ENCODE measurements at regions not wholly inside any gene's neighbourhood (a gene's known extent, or its start where the extent isn't known, plus 50 kb on each side); places are given as distances from the start of the nearest gene placed in this dataset.
"Not testable (repeated sequence)": the region's sequence is repeated elsewhere in the genome, so short reads cannot be mapped to it uniquely, and the experiment has no call there.

DNA sequence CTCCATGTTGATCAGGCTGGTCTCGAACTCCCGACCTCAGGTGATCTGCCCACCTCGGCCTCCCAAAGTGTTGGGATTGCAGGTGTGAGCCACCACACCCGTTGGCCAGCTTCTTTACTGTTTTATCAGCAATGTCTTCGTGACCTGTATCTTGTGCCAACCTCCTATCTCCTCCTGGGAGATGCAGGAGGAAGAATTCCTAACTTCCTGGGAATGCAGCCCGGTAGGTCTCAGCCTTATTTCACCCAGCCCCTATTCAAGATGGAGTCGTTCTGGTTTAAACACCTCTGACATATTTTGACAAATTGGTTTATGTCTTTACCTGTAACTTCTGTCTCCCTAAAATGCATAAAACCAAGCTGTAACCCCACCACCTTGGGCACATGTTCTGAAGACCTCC is 491.3 kb upstream of the AUTS2 start:
- TF ChIP-seq, protein P1, sequence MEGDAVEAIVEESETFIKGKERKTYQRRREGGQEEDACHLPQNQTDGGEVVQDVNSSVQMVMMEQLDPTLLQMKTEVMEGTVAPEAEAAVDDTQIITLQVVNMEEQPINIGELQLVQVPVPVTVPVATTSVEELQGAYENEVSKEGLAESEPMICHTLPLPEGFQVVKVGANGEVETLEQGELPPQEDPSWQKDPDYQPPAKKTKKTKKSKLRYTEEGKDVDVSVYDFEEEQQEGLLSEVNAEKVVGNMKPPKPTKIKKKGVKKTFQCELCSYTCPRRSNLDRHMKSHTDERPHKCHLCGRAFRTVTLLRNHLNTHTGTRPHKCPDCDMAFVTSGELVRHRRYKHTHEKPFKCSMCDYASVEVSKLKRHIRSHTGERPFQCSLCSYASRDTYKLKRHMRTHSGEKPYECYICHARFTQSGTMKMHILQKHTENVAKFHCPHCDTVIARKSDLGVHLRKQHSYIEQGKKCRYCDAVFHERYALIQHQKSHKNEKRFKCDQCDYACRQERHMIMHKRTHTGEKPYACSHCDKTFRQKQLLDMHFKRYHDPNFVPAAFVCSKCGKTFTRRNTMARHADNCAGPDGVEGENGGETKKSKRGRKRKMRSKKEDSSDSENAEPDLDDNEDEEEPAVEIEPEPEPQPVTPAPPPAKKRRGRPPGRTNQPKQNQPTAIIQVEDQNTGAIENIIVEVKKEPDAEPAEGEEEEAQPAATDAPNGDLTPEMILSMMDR (IDR thresholded peaks at IDR 0.05 in 4 of 5, conservative IDR thresholded peaks at IDR 0.05 in 1 of 5): not testable (repeated sequence)
- TF ChIP-seq POLR2A (IDR thresholded peaks at IDR 0.05): not testable (repeated sequence)

All from gastrocnemius medialis (tissue), 4 donors.